Stimulated activated CD4-positive, alpha-beta T cell treated with anti-CD3 and anti-CD28 coated beads, Interleukin-4, amount 100 ng/mL, for 4 hours (primary cell): ENCODE measurements at regions not wholly inside any gene's neighbourhood (a gene's known extent, or its start where the extent isn't known, plus 50 kb on each side); places are given as distances from the start of the nearest gene placed in this dataset.

Source experiments
- DNase-seq, 2 experiments: peaks; one replicate each; pipeline ENCODE4 v3.0.0-alpha.2; 2020

GRCh38 chr1:238501290-238501689 lies 610.6 kb upstream of the ZP4 start:
- DNase-seq = no peak

- DNase-seq = no peak
Measured at GRCh38 chr1:238499021-238499420, 608.3 kb upstream of the ZP4 start.

GRCh38 chr1:238492271-238492670 lies 601.5 kb upstream of the ZP4 start:
- DNase-seq = no peak

GRCh38 chr1:238491265-238491664 lies 600.5 kb upstream of the ZP4 start:
- DNase-seq = no peak

GRCh38 chr1:238489006-238489405 lies 598.3 kb upstream of the ZP4 start:
- DNase-seq = no peak

GRCh38 chr1:238488401-238488800 lies 597.7 kb upstream of the ZP4 start:
- DNase-seq = no peak

GRCh38 chr1:238487931-238488330 lies 597.2 kb upstream of the ZP4 start:
- no peak for DNase-seq

GRCh38 chr1:238485912-238486209 lies 595.1 kb upstream of the ZP4 start:
- no peak for DNase-seq

- no peak for DNase-seq
Measured at GRCh38 chr1:238485057-238485911, 594.6 kb upstream of the ZP4 start.

GRCh38 chr1:238484121-238484520 lies 593.4 kb upstream of the ZP4 start:
- no peak for DNase-seq

GRCh38 chr1:238476841-238477240 lies 586.1 kb upstream of the ZP4 start:
- no peak for DNase-seq

- no peak for DNase-seq
Measured at GRCh38 chr1:238475712-238476111, 585.0 kb upstream of the ZP4 start.

GRCh38 chr1:238474263-238474662 lies 583.5 kb upstream of the ZP4 start:
- DNase-seq = no peak

GRCh38 chr1:238469146-238469631 lies 578.5 kb upstream of the ZP4 start:
- DNase-seq = no peak

GRCh38 chr1:238468068-238468467 lies 577.3 kb upstream of the ZP4 start:
- no peak for DNase-seq

- no peak for DNase-seq
Measured at GRCh38 chr1:238466459-238466858, 575.7 kb upstream of the ZP4 start.

GRCh38 chr1:238465449-238465848 lies 574.7 kb upstream of the ZP4 start:
- DNase-seq = no peak

- no peak for DNase-seq
Measured at GRCh38 chr1:238458899-238459298, 568.2 kb upstream of the ZP4 start.

GRCh38 chr1:238457610-238458009 lies 566.9 kb upstream of the ZP4 start:
- no peak for DNase-seq

- no peak for DNase-seq
Measured at GRCh38 chr1:238451781-238452310, 561.1 kb upstream of the ZP4 start.

GRCh38 chr1:238450976-238451375 lies 560.3 kb upstream of the ZP4 start:
- no peak for DNase-seq

GRCh38 chr1:238443687-238444086 lies 553.0 kb upstream of the ZP4 start:
- no peak for DNase-seq

GRCh38 chr1:238439511-238439910 lies 548.8 kb upstream of the ZP4 start:
- DNase-seq = no peak

- DNase-seq = no peak
Measured at GRCh38 chr1:238438311-238439270, 547.9 kb upstream of the ZP4 start.
